Thymus (tissue), 11 donors: ENCODE measurements at regions not wholly inside any gene's neighbourhood (a gene's known extent, or its start where the extent isn't known, plus 50 kb on each side); places are given as distances from the start of the nearest gene placed in this dataset.

Source experiments
- DNase-seq, 9 donors: peaks; one replicate each; pipeline ENCODE4 v3.0.0-alpha.2; 2013; ENCODE audit warnings: low spot score in 9 of 9, low read depth in 6 of 9, missing footprints in 1 of 9
- H3K27ac ChIP-seq, 2 donors: one replicate each; pipeline ENCODE4 v1.5.1; 2013; ENCODE audit warnings: control low read depth in 1 of 2, low read depth in 1 of 2, low read length in 1 of 2, mild to moderate bottlenecking in 1 of 2, moderate library complexity in 1 of 2
- H3K27me3 ChIP-seq, 2 donors: one replicate each; pipeline ENCODE4 v1.5.1; 2013; ENCODE audit warnings: low read length in 1 of 2; ENCODE audit not compliant: control insufficient read depth in 2 of 2, insufficient read depth in 1 of 2
- H3K36me3 ChIP-seq, 2 donors: one replicate each; pipeline ENCODE4 v1.5.1; 2013; ENCODE audit warnings: low read length in 1 of 2, mild to moderate bottlenecking in 1 of 2, moderate library complexity in 1 of 2; ENCODE audit not compliant: control insufficient read depth in 2 of 2, insufficient read depth in 2 of 2
- H3K4me1 ChIP-seq, 2 donors: one replicate each; pipeline ENCODE4 v1.5.1; 2013; ENCODE audit warnings: low read length in 2 of 2; ENCODE audit not compliant: control insufficient read depth in 2 of 2, insufficient read depth in 2 of 2
- H3K4me3 ChIP-seq, 2 donors: one replicate each; pipeline ENCODE4 v1.5.1; 2013; ENCODE audit warnings: low read length in 2 of 2, control low read depth in 1 of 2, mild to moderate bottlenecking in 1 of 2
- H3K9me3 ChIP-seq, 2 donors: one replicate each; pipeline ENCODE4 v1.5.1; 2013; ENCODE audit warnings: low read length in 1 of 2, mild to moderate bottlenecking in 1 of 2; ENCODE audit not compliant: control insufficient read depth in 2 of 2, insufficient read depth in 1 of 2
- WGBS: extraction: QIAGEN DNeasy Blood & Tissue Kit; methylation state at CpG from one replicate; pipeline ENCODE4 v1.1.7; 2013; 5-methylcytosine and 5-hydroxymethylcytosine counted together
- donor health status: healthy.

GRCh38 chr1:30819244-30819571 lies 61.6 kb upstream of the LAPTM5 start:
- Histone ChIP-seq H3K4me1 (peaks cover 0 to 7% of the 10 kb centered on the region in 2 donors), H3K4me3 (no peak overlapping the region), H3K9me3 (no peaks in the 10 kb centered on the region), H3K27me3 (peaks cover 6 to 80% of the 10 kb centered on the region in 2 donors), H3K36me3 (no peaks in the 10 kb centered on the region), H3K27ac (no peak overlapping the region)
- WGBS = 84% methylated on average over 3 of the region's 3 CpGs
- DNase-seq = no peak

- Histone ChIP-seq H3K27ac (no peak overlapping the region), H3K9me3 (no peaks in the 10 kb centered on the region), H3K4me1 (peaks cover 0 to 4% of the 10 kb centered on the region in 2 donors), H3K36me3 (no peaks in the 10 kb centered on the region), H3K4me3 (no peak overlapping the region), H3K27me3 (peaks cover 4 to 80% of the 10 kb centered on the region in 2 donors)
- DNase-seq = no peak
- 64% methylated on average over 10 of the region's 10 CpGs for WGBS
These were observed 61.1 kb upstream of the LAPTM5 start for GRCh38 chr1:30818568-30819243.

GRCh38 chr1:30817548-30817947 lies 60.0 kb upstream of the LAPTM5 start:
- WGBS = 88% methylated on average over 3 of the region's 3 CpGs
- H3K9me3 ChIP-seq = no peaks in the 10 kb centered on the region
- H3K27ac ChIP-seq = no peak overlapping the region
- H3K4me3 ChIP-seq = no peak overlapping the region
- no peak for DNase-seq
- peaks cover 0 to 72% of the 10 kb centered on the region in 2 donors for H3K27me3 ChIP-seq
- H3K36me3 ChIP-seq = no peaks in the 10 kb centered on the region
- no peaks in the 10 kb centered on the region for H3K4me1 ChIP-seq

- no peak for DNase-seq
- no peaks in the 10 kb centered on the region for H3K4me1 ChIP-seq
- no peak overlapping the region for H3K27ac ChIP-seq
- 58% methylated on average over 5 of the region's 5 CpGs for WGBS
- H3K4me3 ChIP-seq = no peak overlapping the region
- H3K27me3 ChIP-seq = peaks cover 0 to 69% of the 10 kb centered on the region in 2 donors
- H3K9me3 ChIP-seq = no peaks in the 10 kb centered on the region
- H3K36me3 ChIP-seq = no peaks in the 10 kb centered on the region
These were observed 59.5 kb upstream of the LAPTM5 start for GRCh38 chr1:30817077-30817438.

GRCh38 chr1:30816211-30817076 lies 58.9 kb upstream of the LAPTM5 start:
- DNase-seq = no peak
- H3K4me1 ChIP-seq = no peaks in the 10 kb centered on the region
- H3K27ac ChIP-seq = no peak overlapping the region
- peaks cover 0 to 65% of the 10 kb centered on the region in 2 donors for H3K27me3 ChIP-seq
- H3K9me3 ChIP-seq = no peaks in the 10 kb centered on the region
- H3K36me3 ChIP-seq = no peaks in the 10 kb centered on the region
- no peak overlapping the region for H3K4me3 ChIP-seq
- WGBS = 26% methylated on average over 18 of the region's 18 CpGs

- Histone ChIP-seq H3K4me1 (no peaks in the 10 kb centered on the region), H3K27me3 (peaks cover 0 to 67% of the 10 kb centered on the region in 2 donors), H3K9me3 (no peaks in the 10 kb centered on the region), H3K36me3 (no peaks in the 10 kb centered on the region), H3K4me3 (no peak overlapping the region), H3K27ac (no peak overlapping the region)
- DNase-seq = no peak
- WGBS = 94% methylated on average over 8 of the region's 8 CpGs
These were observed 58.0 kb upstream of the LAPTM5 start for GRCh38 chr1:30815556-30815955.

- H3K27me3 ChIP-seq = peaks cover 3 to 71% of the 10 kb centered on the region in 2 donors
- no peaks in the 10 kb centered on the region for H3K4me1 ChIP-seq
- DNase-seq = no peak
- H3K36me3 ChIP-seq = no peaks in the 10 kb centered on the region
- H3K9me3 ChIP-seq = no peaks in the 10 kb centered on the region
- H3K27ac ChIP-seq = no peak overlapping the region
- H3K4me3 ChIP-seq = no peak overlapping the region
These were observed 56.7 kb upstream of the LAPTM5 start for GRCh38 chr1:30814292-30814691.

- Histone ChIP-seq H3K27ac (no peak overlapping the region), H3K4me1 (no peaks in the 10 kb centered on the region), H3K27me3 (peaks cover 10 to 68% of the 10 kb centered on the region in 2 donors), H3K4me3 (no peak overlapping the region), H3K36me3 (no peaks in the 10 kb centered on the region), H3K9me3 (no peaks in the 10 kb centered on the region)
- 70% methylated on average over 3 of the region's 3 CpGs for WGBS
- DNase-seq = no peak
These were observed 54.5 kb upstream of the LAPTM5 start for GRCh38 chr1:30812076-30812475.

GRCh38 chr1:30811187-30811586 lies 53.6 kb upstream of the LAPTM5 start:
- no peaks in the 10 kb centered on the region for H3K9me3 ChIP-seq
- H3K36me3 ChIP-seq = no peaks in the 10 kb centered on the region
- H3K27ac ChIP-seq = no peak overlapping the region
- H3K4me1 ChIP-seq = no peaks in the 10 kb centered on the region
- no peak overlapping the region for H3K4me3 ChIP-seq
- peaks cover 13 to 69% of the 10 kb centered on the region in 2 donors for H3K27me3 ChIP-seq
- no peak for DNase-seq
